ENCODE measurements at regions not wholly inside any gene's neighbourhood (a gene's known extent, or its start where the extent isn't known, plus 50 kb on each side); places are given as distances from the start of the nearest gene placed in this dataset.
A peak's percentile ranks its signal among the peaks of the same experiment; 100 is the strongest.

GRCh38 chr6:115631028-115631427 lies 429.7 kb downstream of the FRK start:
- H3K4me3 ChIP-seq (replicated peaks; ENCODE audit: low read depth, low read length) = no peak overlapping the region
- TF ChIP-seq CTCF (IDR thresholded peaks at IDR 0.05; ENCODE audit: low read depth, low read length, missing control alignments) = no peak
- DNase-seq (ENCODE audit: extremely low read depth, low read depth) = no peak

GRCh38 chr6:115630424-115631024 lies 430.2 kb downstream of the FRK start:
- no peak overlapping the region for H3K4me3 ChIP-seq (replicated peaks; ENCODE audit: low read depth, low read length)
- no peak for TF ChIP-seq CTCF (IDR thresholded peaks at IDR 0.05; ENCODE audit: low read depth, low read length, missing control alignments)
- no peak for DNase-seq (ENCODE audit: extremely low read depth, low read depth)

GRCh38 chr6:115629415-115629814 lies 431.3 kb downstream of the FRK start:
- no peak overlapping the region for H3K4me3 ChIP-seq (replicated peaks; ENCODE audit: low read depth, low read length)
- DNase-seq (ENCODE audit: extremely low read depth, low read depth) = no peak
- no peak for TF ChIP-seq CTCF (IDR thresholded peaks at IDR 0.05; ENCODE audit: low read depth, low read length, missing control alignments)

GRCh38 chr6:115618256-115618655 lies 442.4 kb downstream of the FRK start:
- TF ChIP-seq CTCF (IDR thresholded peaks at IDR 0.05; ENCODE audit: low read depth, low read length, missing control alignments) = no peak
- no peak for DNase-seq (ENCODE audit: extremely low read depth, low read depth)
- no peak overlapping the region for H3K4me3 ChIP-seq (replicated peaks; ENCODE audit: low read depth, low read length)

GRCh38 chr6:115617031-115617430 lies 443.7 kb downstream of the FRK start:
- no peak for TF ChIP-seq CTCF (IDR thresholded peaks at IDR 0.05; ENCODE audit: low read depth, low read length, missing control alignments)
- H3K4me3 ChIP-seq (replicated peaks; ENCODE audit: low read depth, low read length) = no peak overlapping the region
- DNase-seq (ENCODE audit: extremely low read depth, low read depth) = no peak

GRCh38 chr6:115613488-115613887 lies 447.2 kb downstream of the FRK start:
- no peak overlapping the region for H3K4me3 ChIP-seq (replicated peaks; ENCODE audit: low read depth, low read length)
- peak; percentile 89 for DNase-seq (ENCODE audit: extremely low read depth, low read depth)
- TF ChIP-seq CTCF (IDR thresholded peaks at IDR 0.05; ENCODE audit: low read depth, low read length, missing control alignments) = no peak

All from HFF-Myc (cell line).